A172 (cell line): ENCODE measurements at regions not wholly inside any gene's neighbourhood (a gene's known extent, or its start where the extent isn't known, plus 50 kb on each side); places are given as distances from the start of the nearest gene placed in this dataset.
A peak's percentile ranks its signal among the peaks of the same experiment; 100 is the strongest.
"Not testable (repeated sequence)": the region's sequence is repeated elsewhere in the genome, so short reads cannot be mapped to it uniquely, and the experiment has no call there.

ENCODE experiments used
- DNase-seq: peaks from one replicate; pipeline ENCODE4 v3.0.0-alpha.2; 2015; ENCODE audit warnings: low spot score

GRCh38 chr2:94576486-94576885 lies 294.7 kb upstream of the TEKT4 start:
- DNase-seq = peak; percentile 48

- peak; percentile 77 for DNase-seq
These were observed 294.1 kb upstream of the TEKT4 start for GRCh38 chr2:94577160-94577559.

GRCh38 chr2:94579221-94579620 lies 292.0 kb upstream of the TEKT4 start:
- not testable (repeated sequence) for DNase-seq

GRCh38 chr2:94583081-94583723 lies 288.0 kb upstream of the TEKT4 start:
- peak; percentile 28 for DNase-seq

- not testable (repeated sequence) for DNase-seq
These were observed 286.7 kb upstream of the TEKT4 start for GRCh38 chr2:94584569-94584968.

- peak; percentile 48 for DNase-seq
These were observed 284.9 kb upstream of the TEKT4 start for GRCh38 chr2:94586032-94586982.

GRCh38 chr2:94587042-94587441 lies 284.2 kb upstream of the TEKT4 start:
- DNase-seq = not testable (repeated sequence)

- DNase-seq = not testable (repeated sequence)
These were observed 277.0 kb upstream of the TEKT4 start for GRCh38 chr2:94594019-94594836.

- not testable (repeated sequence) for DNase-seq
These were observed 275.3 kb upstream of the TEKT4 start for GRCh38 chr2:94595956-94596355.

- DNase-seq = not testable (repeated sequence)
These were observed 273.0 kb upstream of the TEKT4 start for GRCh38 chr2:94598075-94598713.

GRCh38 chr2:94600929-94601328 lies 270.3 kb upstream of the TEKT4 start:
- DNase-seq = not testable (repeated sequence)

GRCh38 chr2:94602466-94602865 lies 268.8 kb upstream of the TEKT4 start:
- no peak for DNase-seq

- no peak for DNase-seq
These were observed 249.1 kb upstream of the TEKT4 start for GRCh38 chr2:94622113-94622618.

- not testable (repeated sequence) for DNase-seq
These were observed 242.3 kb upstream of the TEKT4 start for GRCh38 chr2:94628953-94629352.

- not testable (repeated sequence) for DNase-seq
These were observed 229.8 kb upstream of the TEKT4 start for GRCh38 chr2:94641397-94641796.

GRCh38 chr2:94652131-94652530 lies 219.1 kb upstream of the TEKT4 start:
- not testable (repeated sequence) for DNase-seq

GRCh38 chr2:94669858-94670257 lies 201.4 kb upstream of the TEKT4 start:
- DNase-seq = not testable (repeated sequence)

- not testable (repeated sequence) for DNase-seq
These were observed 177.0 kb upstream of the TEKT4 start for GRCh38 chr2:94694236-94694635.

- DNase-seq = not testable (repeated sequence)
These were observed 162.2 kb upstream of the TEKT4 start for GRCh38 chr2:94708982-94709381.

- DNase-seq = no peak
These were observed 145.7 kb upstream of the TEKT4 start for GRCh38 chr2:94725543-94725942.

- DNase-seq = not testable (repeated sequence)
These were observed 135.7 kb upstream of the TEKT4 start for GRCh38 chr2:94735536-94735935.
